ENCODE measurements at regions not wholly inside any gene's neighbourhood (a gene's known extent, or its start where the extent isn't known, plus 50 kb on each side); places are given as distances from the start of the nearest gene placed in this dataset.

GRCh38 chr3:145333931-145334330 lies 827.1 kb downstream of the PLOD2 start:
- no peaks in the 10 kb centered on the region for H3K36me3 Mint-ChIP-seq (ENCODE audit: low read depth)
- CTCF ChIA-PET = no interaction called here
- no peaks in the 10 kb centered on the region for H3K27me3 Mint-ChIP-seq
- H3K4me1 Mint-ChIP-seq = no peaks in the 10 kb centered on the region
- peaks cover 2% of the 10 kb centered on the region for H3K9me3 Mint-ChIP-seq
- H3K27ac Mint-ChIP-seq = no peak overlapping the region
- POLR2A ChIA-PET = no interaction called here
- TF ChIP-seq, protein P1, sequence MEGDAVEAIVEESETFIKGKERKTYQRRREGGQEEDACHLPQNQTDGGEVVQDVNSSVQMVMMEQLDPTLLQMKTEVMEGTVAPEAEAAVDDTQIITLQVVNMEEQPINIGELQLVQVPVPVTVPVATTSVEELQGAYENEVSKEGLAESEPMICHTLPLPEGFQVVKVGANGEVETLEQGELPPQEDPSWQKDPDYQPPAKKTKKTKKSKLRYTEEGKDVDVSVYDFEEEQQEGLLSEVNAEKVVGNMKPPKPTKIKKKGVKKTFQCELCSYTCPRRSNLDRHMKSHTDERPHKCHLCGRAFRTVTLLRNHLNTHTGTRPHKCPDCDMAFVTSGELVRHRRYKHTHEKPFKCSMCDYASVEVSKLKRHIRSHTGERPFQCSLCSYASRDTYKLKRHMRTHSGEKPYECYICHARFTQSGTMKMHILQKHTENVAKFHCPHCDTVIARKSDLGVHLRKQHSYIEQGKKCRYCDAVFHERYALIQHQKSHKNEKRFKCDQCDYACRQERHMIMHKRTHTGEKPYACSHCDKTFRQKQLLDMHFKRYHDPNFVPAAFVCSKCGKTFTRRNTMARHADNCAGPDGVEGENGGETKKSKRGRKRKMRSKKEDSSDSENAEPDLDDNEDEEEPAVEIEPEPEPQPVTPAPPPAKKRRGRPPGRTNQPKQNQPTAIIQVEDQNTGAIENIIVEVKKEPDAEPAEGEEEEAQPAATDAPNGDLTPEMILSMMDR (IDR thresholded peaks at IDR 0.05) = no peak
- intact Hi-C loops (cut with micrococcal nuclease) = no loop called here
- ATAC-seq (ENCODE audit: low read depth) (no peak), DNase-seq (no peak)
- no peak overlapping the region for H3K4me3 Mint-ChIP-seq

GRCh38 chr3:145355206-145355605 lies 805.8 kb downstream of the PLOD2 start:
- H3K27me3 Mint-ChIP-seq = no peaks in the 10 kb centered on the region
- peaks cover 27% of the 10 kb centered on the region for H3K9me3 Mint-ChIP-seq
- TF ChIP-seq, protein P1 (IDR thresholded peaks at IDR 0.05) = no peak
- H3K27ac Mint-ChIP-seq = no peak overlapping the region
- DNase-seq (no peak), ATAC-seq (ENCODE audit: low read depth) (no peak)
- no peaks in the 10 kb centered on the region for H3K4me1 Mint-ChIP-seq
- H3K36me3 Mint-ChIP-seq (ENCODE audit: low read depth) = no peaks in the 10 kb centered on the region
- intact Hi-C loops (cut with micrococcal nuclease) = no loop called here
- H3K4me3 Mint-ChIP-seq = no peak overlapping the region
- CTCF ChIA-PET = no interaction called here
- POLR2A ChIA-PET = no interaction called here

GRCh38 chr3:145357453-145357852 lies 803.5 kb downstream of the PLOD2 start:
- H3K27me3 Mint-ChIP-seq = no peaks in the 10 kb centered on the region
- H3K4me1 Mint-ChIP-seq = no peaks in the 10 kb centered on the region
- no peaks in the 10 kb centered on the region for H3K36me3 Mint-ChIP-seq (ENCODE audit: low read depth)
- H3K27ac Mint-ChIP-seq = no peak overlapping the region
- no peak overlapping the region for H3K4me3 Mint-ChIP-seq
- TF ChIP-seq, protein P1 (IDR thresholded peaks at IDR 0.05) = no peak
- POLR2A ChIA-PET = no interaction called here
- DNase-seq (no peak), ATAC-seq (ENCODE audit: low read depth) (no peak)
- CTCF ChIA-PET = no interaction called here
- H3K9me3 Mint-ChIP-seq = peaks cover 27% of the 10 kb centered on the region
- intact Hi-C loops (cut with micrococcal nuclease) = no loop called here

DNA sequence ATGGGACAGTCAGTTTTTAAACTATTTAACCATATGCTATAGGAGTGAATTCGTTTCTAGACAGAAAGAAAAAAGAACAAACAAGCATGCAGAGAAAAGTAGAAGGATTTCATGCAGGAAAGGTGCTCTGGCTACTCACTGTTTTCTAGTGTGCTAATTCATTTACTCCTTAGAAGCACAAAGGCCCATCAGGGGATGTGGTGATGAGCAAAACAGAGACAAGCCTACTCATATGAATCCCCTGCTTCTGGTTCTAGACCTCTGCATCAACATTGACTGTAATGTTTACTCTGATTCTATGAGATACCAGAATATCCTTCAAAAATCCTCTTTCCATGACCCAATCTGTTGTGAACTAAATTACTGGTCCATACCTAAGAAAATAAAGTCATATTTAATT lies 801.9 kb downstream of the PLOD2 start:
- H3K9me3 Mint-ChIP-seq = peaks cover 20% of the 10 kb centered on the region
- H3K4me1 Mint-ChIP-seq = no peaks in the 10 kb centered on the region
- TF ChIP-seq, protein P1 (IDR thresholded peaks at IDR 0.05) = no peak
- DNase-seq (no peak), ATAC-seq (ENCODE audit: low read depth) (no peak)
- ChIA-PET POLR2A (no interaction called here), CTCF (no interaction called here)
- H3K4me3 Mint-ChIP-seq = no peak overlapping the region
- H3K36me3 Mint-ChIP-seq (ENCODE audit: low read depth) = no peaks in the 10 kb centered on the region
- intact Hi-C loops (cut with micrococcal nuclease) = no loop called here
- H3K27me3 Mint-ChIP-seq = no peaks in the 10 kb centered on the region
- H3K27ac Mint-ChIP-seq = no peak overlapping the region

GRCh38 chr3:145368748-145369147 lies 792.2 kb downstream of the PLOD2 start:
- TF ChIP-seq, protein P1 (IDR thresholded peaks at IDR 0.05) = no peak
- Mint-ChIP-seq H3K4me1 (no peaks in the 10 kb centered on the region), H3K4me3 (no peak overlapping the region), H3K27me3 (no peaks in the 10 kb centered on the region), H3K9me3 (peaks cover 7% of the 10 kb centered on the region), H3K36me3 (ENCODE audit: low read depth) (no peaks in the 10 kb centered on the region), H3K27ac (no peak overlapping the region)
- ATAC-seq (ENCODE audit: low read depth) (no peak), DNase-seq (no peak)
- POLR2A ChIA-PET = no interaction called here
- intact Hi-C loops (cut with micrococcal nuclease) = no loop called here
- CTCF ChIA-PET = no interaction called here

All from activated B cell treated with CpG ODN at 0.5 μM for 24 hours (primary cell).